Mesodermal cell (in vitro differentiated cells): ENCODE measurements at regions not wholly inside any gene's neighbourhood (a gene's known extent, or its start where the extent isn't known, plus 50 kb on each side); places are given as distances from the start of the nearest gene placed in this dataset.
A peak's percentile ranks its signal among the peaks of the same experiment; 100 is the strongest.

Source experiments
- H3K27ac ChIP-seq: 2 replicates; pipeline ENCODE4 v1.7.0; 2013; ENCODE audit warnings: mild to moderate bottlenecking, low read depth, low read length, moderate library complexity; ENCODE audit not compliant: severe bottlenecking
- H3K36me3 ChIP-seq: 2 replicates; pipeline ENCODE4 v1.7.1; 2013; ENCODE audit warnings: mild to moderate bottlenecking, low read length, moderate library complexity; ENCODE audit not compliant: control insufficient read depth, insufficient read depth
- H3K4me1 ChIP-seq: one replicate; pipeline ENCODE4 v1.7.1; 2013; ENCODE audit warnings: mild to moderate bottlenecking, low read length; ENCODE audit not compliant: insufficient read depth, control insufficient read depth, poor library complexity, severe bottlenecking
- H3K4me3 ChIP-seq: 2 replicates; pipeline ENCODE4 v1.7.0; 2013; ENCODE audit warnings: low read length, control low read depth, mild to moderate bottlenecking; ENCODE audit not compliant: insufficient read depth, poor library complexity, severe bottlenecking; ENCODE audit errors: extremely low read depth
- H3K9me3 ChIP-seq: 2 replicates; pipeline ENCODE4 v1.7.1; 2013; ENCODE audit warnings: mild to moderate bottlenecking, low read length, moderate library complexity; ENCODE audit not compliant: control insufficient read depth
- WGBS, 2 experiments: methylation state at CpG; one replicate each; pipeline ENCODE4 v1.1.5; 2013; ENCODE audit warnings: missing lambda C conversion rate in 2 of 2; ENCODE audit not compliant: insufficient coverage in 2 of 2; 5-methylcytosine and 5-hydroxymethylcytosine counted together

- Histone ChIP-seq H3K27ac (peak overlapping the region; percentile 41), H3K4me1 (peaks cover 20% of the 10 kb centered on the region), H3K4me3 (no peak overlapping the region), H3K36me3 (no peaks in the 10 kb centered on the region), H3K9me3 (no peaks in the 10 kb centered on the region)
- WGBS, 2 experiments: 90 to 100% methylated on average over 1 of the region's 1 CpG
These were observed 101.1 kb upstream of the FAT3 start for GRCh38 chr11:92123540-92123939.

GRCh38 chr11:92122561-92122960 lies 102.1 kb upstream of the FAT3 start:
- H3K9me3 ChIP-seq: no peaks in the 10 kb centered on the region
- peaks cover 20% of the 10 kb centered on the region for H3K4me1 ChIP-seq
- no peak overlapping the region for H3K27ac ChIP-seq
- H3K4me3 ChIP-seq: no peak overlapping the region
- no peaks in the 10 kb centered on the region for H3K36me3 ChIP-seq
- WGBS, 2 experiments: no CpG with 5 or more reads among the region's 1 CpG

DNA sequence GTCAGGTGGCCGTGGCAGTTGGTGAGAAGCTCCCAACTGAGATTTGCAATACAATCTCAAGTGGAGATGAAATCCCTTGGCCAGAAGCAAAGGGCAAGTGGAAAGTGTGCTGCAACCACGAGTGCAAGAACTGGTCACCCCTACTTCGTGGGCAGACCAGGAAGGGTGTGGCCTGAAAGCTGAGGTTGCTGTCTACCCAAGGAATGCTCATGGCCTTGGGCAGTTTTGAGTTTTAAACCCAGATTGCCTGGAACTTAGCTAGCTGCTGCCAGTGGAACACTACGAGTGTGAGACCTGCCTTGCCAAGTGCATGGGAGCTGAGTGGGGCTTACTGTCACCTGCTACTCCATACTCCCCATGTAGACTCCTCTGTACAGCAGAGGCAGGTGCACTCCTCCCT lies 113.3 kb upstream of the FAT3 start:
- Histone ChIP-seq H3K27ac (no peak overlapping the region), H3K9me3 (peaks cover 3% of the 10 kb centered on the region), H3K4me1 (no peaks in the 10 kb centered on the region), H3K4me3 (no peak overlapping the region), H3K36me3 (no peaks in the 10 kb centered on the region)
- 84 to 89% methylated on average over 4 of the region's 4 CpGs for WGBS, 2 experiments

DNA sequence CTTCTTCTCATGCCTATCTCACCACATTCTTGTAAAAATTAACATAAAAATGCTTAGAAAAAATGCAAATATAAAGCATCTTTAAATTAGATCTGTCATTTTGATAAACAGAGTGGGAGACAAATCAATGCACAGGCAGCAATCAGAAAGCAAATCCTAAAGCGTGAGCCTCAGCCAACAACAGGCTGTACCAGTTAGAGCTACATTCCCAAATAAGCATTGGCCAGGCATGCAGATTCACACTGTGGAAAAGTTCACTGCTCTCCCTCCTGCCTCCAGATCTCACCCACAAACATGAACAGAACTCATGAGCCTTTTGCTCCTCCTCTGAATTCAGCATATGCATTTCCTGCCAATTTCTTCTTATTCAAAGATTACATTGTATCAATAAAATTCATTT lies 115.2 kb upstream of the FAT3 start:
- Histone ChIP-seq H3K27ac (no peak overlapping the region), H3K36me3 (no peaks in the 10 kb centered on the region), H3K4me1 (no peaks in the 10 kb centered on the region), H3K4me3 (no peak overlapping the region), H3K9me3 (peaks cover 3% of the 10 kb centered on the region)
- 71 to 86% methylated on average over 1 of the region's 1 CpG for WGBS, 2 experiments

- H3K4me1 ChIP-seq: no peaks in the 10 kb centered on the region
- no peak overlapping the region for H3K27ac ChIP-seq
- H3K4me3 ChIP-seq: no peak overlapping the region
- H3K9me3 ChIP-seq: no peaks in the 10 kb centered on the region
- 79 to 88% methylated on average over 3 to 4 of the region's 5 CpGs for WGBS, 2 experiments
- no peaks in the 10 kb centered on the region for H3K36me3 ChIP-seq
These were observed 117.3 kb upstream of the FAT3 start for GRCh38 chr11:92107331-92107730.

- 80 to 100% methylated on average over 1 of the region's 1 CpG for WGBS, 2 experiments
- Histone ChIP-seq H3K36me3 (no peaks in the 10 kb centered on the region), H3K4me1 (no peaks in the 10 kb centered on the region), H3K9me3 (no peaks in the 10 kb centered on the region), H3K27ac (no peak overlapping the region), H3K4me3 (no peak overlapping the region)
These were observed 120.3 kb upstream of the FAT3 start for GRCh38 chr11:92104349-92104748.

- Histone ChIP-seq H3K9me3 (no peaks in the 10 kb centered on the region), H3K27ac (no peak overlapping the region), H3K4me3 (no peak overlapping the region), H3K4me1 (no peaks in the 10 kb centered on the region), H3K36me3 (no peaks in the 10 kb centered on the region)
- 79 to 100% methylated on average over 1 of the region's 1 CpG for WGBS, 2 experiments
These were observed 122.7 kb upstream of the FAT3 start for GRCh38 chr11:92101920-92102319.

- Histone ChIP-seq H3K9me3 (no peaks in the 10 kb centered on the region), H3K36me3 (no peaks in the 10 kb centered on the region)
- WGBS, 2 experiments: no CpG with 5 or more reads among the region's 1 CpG
These were observed 125.4 kb upstream of the FAT3 start for GRCh38 chr11:92099183-92099582.

DNA sequence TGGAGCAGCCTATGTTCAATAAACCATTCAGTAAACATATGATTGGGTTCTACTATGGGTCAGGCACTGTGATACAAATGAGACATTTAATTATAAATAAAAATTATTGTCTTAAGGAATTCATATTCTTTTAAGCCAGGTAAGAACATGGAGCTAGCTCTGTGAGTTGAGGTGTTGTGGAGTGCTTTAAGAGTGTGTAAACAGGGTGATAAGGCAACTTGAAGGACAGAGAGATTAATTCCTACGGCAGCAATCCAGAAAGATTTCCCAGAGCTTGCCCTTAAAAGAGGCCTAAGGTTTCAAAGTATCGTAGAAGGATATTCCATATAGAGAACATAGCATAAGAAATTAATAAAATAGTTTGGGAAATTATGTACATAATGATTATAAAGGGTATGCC lies 126.4 kb upstream of the FAT3 start:
- no CpG with 5 or more reads among the region's 2 CpGs for WGBS, 2 experiments
- Histone ChIP-seq H3K4me1 (no peaks in the 10 kb centered on the region), H3K27ac (no peak overlapping the region), H3K36me3 (no peaks in the 10 kb centered on the region), H3K4me3 (no peak overlapping the region), H3K9me3 (no peaks in the 10 kb centered on the region)

More at GRCh38 chr11:92099183-92099582, 125.4 kb upstream of the FAT3 start:
- no peak overlapping the region for H3K27ac ChIP-seq
- H3K4me1 ChIP-seq: no peaks in the 10 kb centered on the region
- no peak overlapping the region for H3K4me3 ChIP-seq

GRCh38 chr11:92087725-92088537 lies 136.7 kb upstream of the FAT3 start:
- H3K36me3 ChIP-seq: no peaks in the 10 kb centered on the region
- H3K4me1 ChIP-seq: no peaks in the 10 kb centered on the region
- no peak overlapping the region for H3K4me3 ChIP-seq
- WGBS, 2 experiments: 83 to 90% methylated on average over 2 to 5 of the region's 5 CpGs
- no peaks in the 10 kb centered on the region for H3K9me3 ChIP-seq
- H3K27ac ChIP-seq: no peak overlapping the region

- H3K27ac ChIP-seq: no peak overlapping the region
- WGBS, 2 experiments: 84 to 90% methylated on average over 2 of the region's 3 CpGs
These were observed 141.5 kb upstream of the FAT3 start for GRCh38 chr11:92083123-92083522.

More at GRCh38 chr11:92083123-92083522, 141.5 kb upstream of the FAT3 start:
- H3K36me3 ChIP-seq: no peaks in the 10 kb centered on the region
- no peaks in the 10 kb centered on the region for H3K4me1 ChIP-seq
- H3K4me3 ChIP-seq: no peak overlapping the region
- H3K9me3 ChIP-seq: no peaks in the 10 kb centered on the region
